H9 (cell line): ENCODE measurements at regions not wholly inside any gene's neighbourhood (a gene's known extent, or its start where the extent isn't known, plus 50 kb on each side); places are given as distances from the start of the nearest gene placed in this dataset.

Experiments used
- DNase-seq: peaks from one replicate; pipeline ENCODE4 v3.0.0-alpha.2; 2017
- H2AFZ ChIP-seq: one replicate; pipeline ENCODE4 v1.6.1; 2013; ENCODE audit warnings: mild to moderate bottlenecking, low read length, control low read depth, moderate library complexity
- H2AK5ac ChIP-seq: 2 replicates; pipeline ENCODE4 v1.6.1; 2013; ENCODE audit warnings: low read length, control low read depth, mixed read lengths; ENCODE audit not compliant: insufficient read length
- H2BK120ac ChIP-seq: one replicate; pipeline ENCODE4 v1.6.1; 2013; ENCODE audit warnings: low read depth, mild to moderate bottlenecking, low read length, control low read depth, inconsistent platforms; ENCODE audit not compliant: poor library complexity, severe bottlenecking
- H2BK12ac ChIP-seq: 2 replicates; pipeline ENCODE4 v1.6.1; 2013; ENCODE audit warnings: low read length, control low read depth, mixed read lengths, low read depth; ENCODE audit not compliant: insufficient read length
- H2BK15ac ChIP-seq: 2 replicates; pipeline ENCODE4 v1.6.1; 2013; ENCODE audit warnings: low read depth, low read length, control low read depth
- H2BK20ac ChIP-seq: one replicate; pipeline ENCODE4 v1.6.1; 2013; ENCODE audit warnings: low read depth, mild to moderate bottlenecking, low read length, control low read depth, inconsistent platforms; ENCODE audit not compliant: poor library complexity, severe bottlenecking
- H2BK5ac ChIP-seq: 2 replicates; pipeline ENCODE4 v1.6.1; 2013; ENCODE audit warnings: low read length, control low read depth, mixed read lengths; ENCODE audit not compliant: insufficient read length
- H3K14ac ChIP-seq: 2 replicates; pipeline ENCODE4 v1.6.1; 2013; ENCODE audit warnings: low read length, control low read depth; ENCODE audit not compliant: insufficient read depth
- H3K18ac ChIP-seq: 2 replicates; pipeline ENCODE4 v1.6.1; 2013; ENCODE audit warnings: low read depth, mild to moderate bottlenecking, mixed read lengths, low read length, control low read depth; ENCODE audit not compliant: insufficient read length
- H3K23ac ChIP-seq: 2 replicates; pipeline ENCODE4 v1.6.1; 2013; ENCODE audit warnings: low read length, control low read depth, mixed read lengths, low read depth; ENCODE audit not compliant: insufficient read length
- H3K23me2 ChIP-seq: 2 replicates; pipeline ENCODE4 v1.6.1; 2013; ENCODE audit warnings: low read depth, mild to moderate bottlenecking, mixed read lengths, low read length, control low read depth; ENCODE audit not compliant: insufficient read length, poor library complexity, severe bottlenecking
- H3K27ac ChIP-seq: 2 replicates; pipeline ENCODE4 v1.5.1; 2013; ENCODE audit warnings: low read length, control low read depth, mixed read lengths, low read depth; ENCODE audit not compliant: insufficient read length
- H3K27me3 ChIP-seq: 2 replicates; pipeline ENCODE4 v1.6.1; 2013; ENCODE audit warnings: low read length, control low read depth, inconsistent platforms; ENCODE audit not compliant: insufficient read depth
- H3K4ac ChIP-seq: 2 replicates; pipeline ENCODE4 v1.6.1; 2013; ENCODE audit warnings: low read depth, mild to moderate bottlenecking, control low read depth, inconsistent platforms, low read length, moderate library complexity
- H3K4me1 ChIP-seq: 2 replicates; pipeline ENCODE4 v1.6.1; 2013; ENCODE audit warnings: low read length, control low read depth, inconsistent platforms; ENCODE audit not compliant: insufficient read depth
- H3K4me2 ChIP-seq: 2 replicates; pipeline ENCODE4 v1.6.1; 2013; ENCODE audit warnings: low read length, control low read depth, mixed read lengths; ENCODE audit not compliant: insufficient read length, insufficient read depth
- H3K56ac ChIP-seq: 2 replicates; pipeline ENCODE4 v1.6.1; 2013; ENCODE audit warnings: low read depth, mild to moderate bottlenecking, mixed read lengths, low read length, control low read depth; ENCODE audit not compliant: insufficient read length
- H3K79me1 ChIP-seq: 2 replicates; pipeline ENCODE4 v1.6.1; 2013; ENCODE audit warnings: low read depth, mild to moderate bottlenecking, moderate library complexity, low read length, control low read depth, inconsistent platforms; ENCODE audit not compliant: insufficient read depth, poor library complexity, severe bottlenecking
- H3K79me2 ChIP-seq: 2 replicates; pipeline ENCODE4 v1.6.1; 2013; ENCODE audit warnings: low read length, control low read depth, inconsistent platforms; ENCODE audit not compliant: insufficient read depth
- H3K9ac ChIP-seq: 2 replicates; pipeline ENCODE4 v1.6.1; 2013; ENCODE audit warnings: low read length, control low read depth, mixed read lengths; ENCODE audit not compliant: insufficient read length; ENCODE audit errors: extremely low read depth
- H3K9me3 ChIP-seq: one replicate; pipeline ENCODE4 v1.6.1; 2013; ENCODE audit warnings: low read depth, low read length, inconsistent platforms; ENCODE audit not compliant: control insufficient read depth
- H3T11ph ChIP-seq: one replicate; pipeline ENCODE4 v1.6.1; 2013; ENCODE audit warnings: mild to moderate bottlenecking, low read length, control low read depth, inconsistent platforms
- H4K20me1 ChIP-seq: one replicate; pipeline ENCODE4 v1.6.1; 2013; ENCODE audit not compliant: control insufficient read depth, insufficient read length, insufficient read depth
- H4K5ac ChIP-seq: 2 replicates; pipeline ENCODE4 v1.6.1; 2013; ENCODE audit warnings: low read depth, mild to moderate bottlenecking, mixed read lengths, low read length, control low read depth; ENCODE audit not compliant: insufficient read length
- H4K8ac ChIP-seq: replicated peaks from 2 replicates; pipeline ENCODE4 v1.6.1; 2013; ENCODE audit warnings: low read length, control low read depth, mixed read lengths, low read depth; ENCODE audit not compliant: insufficient read length
- H4K91ac ChIP-seq: 2 replicates; pipeline ENCODE4 v1.6.1; 2013; ENCODE audit warnings: low read depth, mild to moderate bottlenecking, moderate library complexity, mixed read lengths, low read length, control low read depth; ENCODE audit not compliant: insufficient read length
- H3K27ac Mint-ChIP-seq, 3 experiments: 2 replicates in 2 of 3; 3 replicates in 1 of 3; pipeline ENCODE4 v1.8.0; 2020 to 2021; ENCODE audit warnings: mixed read lengths in 3 of 3, mild to moderate bottlenecking in 1 of 3, moderate library complexity in 1 of 3
- H3K27me3 Mint-ChIP-seq: 2 replicates; pipeline ENCODE4 v1.8.0; 2021; ENCODE audit warnings: low read depth, mild to moderate bottlenecking, moderate library complexity, mixed read lengths
- H3K36me3 Mint-ChIP-seq, 3 experiments: 2 replicates in 2 of 3; 3 replicates in 1 of 3; pipeline ENCODE4 v1.8.0; 2020 to 2021; ENCODE audit warnings: low read depth in 3 of 3, mixed read lengths in 3 of 3; ENCODE audit not compliant: insufficient read depth in 1 of 3
- H3K4me1 Mint-ChIP-seq, 2 experiments: 2 replicates each; pipeline ENCODE4 v1.8.0; 2020; ENCODE audit warnings: mixed read lengths in 2 of 2
- H3K4me3 Mint-ChIP-seq, 2 experiments: 2 replicates in 1 of 2; 3 replicates in 1 of 2; pipeline ENCODE4 v1.8.0; 2020 to 2021; ENCODE audit warnings: mild to moderate bottlenecking in 2 of 2, mixed read lengths in 2 of 2, moderate library complexity in 1 of 2
- H3K9me3 Mint-ChIP-seq, 2 experiments: 2 replicates in 1 of 2; 3 replicates in 1 of 2; pipeline ENCODE4 v1.8.0; 2020; ENCODE audit warnings: mild to moderate bottlenecking in 2 of 2, mixed read lengths in 2 of 2, moderate library complexity in 1 of 2
- CTCF ChIP-seq: fragments of 200-600 bp; sonication (generic); conservative IDR thresholded peaks from 3 replicates; pipeline ENCODE4 v1.8.0; 2021; ENCODE audit warnings: antibody characterized with exemption, mild to moderate bottlenecking
- WGBS: extraction: QIAGEN DNeasy Blood & Tissue Kit; methylation state at CpG from one replicate; pipeline ENCODE4 v1.1.7; 2013; ENCODE audit warnings: missing lambda C conversion rate, low lambda C conversion rate, mixed read lengths; ENCODE audit not compliant: insufficient read length; ENCODE audit errors: extremely low coverage; 5-methylcytosine and 5-hydroxymethylcytosine counted together

GRCh38 chr4:101415962-101416361 is 68.6 kb upstream of the PPP3CA start:
- DNase-seq = no peak
- H3K14ac ChIP-seq = no peak overlapping the region
- no peak overlapping the region for H2AK5ac ChIP-seq
- H3K27me3 Mint-ChIP-seq = no peaks in the 10 kb centered on the region
- no peak overlapping the region for H3K9ac ChIP-seq
- WGBS = no CpG with 5 or more reads among the region's 6 CpGs
- no peaks in the 10 kb centered on the region for H3K79me1 ChIP-seq
- no peak overlapping the region for H3K4me2 ChIP-seq
- H2AFZ ChIP-seq = no peak overlapping the region
- H3K18ac ChIP-seq = no peak overlapping the region
- peaks cover 1 to 7% of the 10 kb centered on the region in 2 experiments; a peak in 3 of 5 replicates for H3K9me3 Mint-ChIP-seq
- TF ChIP-seq CTCF = no peak
- no peak overlapping the region for H3K23ac ChIP-seq
- no peak overlapping the region for H4K91ac ChIP-seq
- H3K56ac ChIP-seq = no peak overlapping the region
- no peaks in the 10 kb centered on the region for H3K27me3 ChIP-seq
- no peak overlapping the region for H2BK20ac ChIP-seq
- H3K27ac Mint-ChIP-seq = no peak overlapping the region
- no peaks in the 10 kb centered on the region for H4K20me1 ChIP-seq
- no peaks in the 10 kb centered on the region for H3K23me2 ChIP-seq
- H2BK5ac ChIP-seq = no peak overlapping the region
- H3K4ac ChIP-seq = no peak overlapping the region
- H3K4me1 Mint-ChIP-seq = peaks cover 14% of the 10 kb centered on the region in 2 experiments
- H2BK15ac ChIP-seq = no peak overlapping the region
- H3K9me3 ChIP-seq = no peaks in the 10 kb centered on the region
- peaks cover 0 to 10% (median 2%) of the 10 kb centered on the region in 3 experiments; a peak in 3 of 7 replicates for H3K36me3 Mint-ChIP-seq
- H3T11ph ChIP-seq = no peak overlapping the region
- H2BK120ac ChIP-seq = no peak overlapping the region
- no peak overlapping the region for H4K5ac ChIP-seq
- H2BK12ac ChIP-seq = no peak overlapping the region
- no peak overlapping the region for H4K8ac ChIP-seq
- H3K79me2 ChIP-seq = no peaks in the 10 kb centered on the region
- no peak overlapping the region for H3K27ac ChIP-seq
- no peaks in the 10 kb centered on the region; the same call in 1 of the 2 replicates for H3K4me1 ChIP-seq
- H3K4me3 Mint-ChIP-seq = no peak overlapping the region
